Adipocyte (in vitro differentiated cells): ENCODE measurements at regions not wholly inside any gene's neighbourhood (a gene's known extent, or its start where the extent isn't known, plus 50 kb on each side); places are given as distances from the start of the nearest gene placed in this dataset.

Source experiments
- DNase-seq: peaks from one replicate; pipeline ENCODE4 v3.0.0-alpha.2; 2015; ENCODE audit warnings: low read depth
- H3K27me3 ChIP-seq: replicated peaks from 2 replicates; pipeline ENCODE4 v1.7.0; 2013; ENCODE audit warnings: mild to moderate bottlenecking, low read length, moderate library complexity; ENCODE audit not compliant: control insufficient read depth, insufficient read depth
- H3K36me3 ChIP-seq: 2 replicates; pipeline ENCODE4 v1.7.0; 2013; ENCODE audit warnings: low read length, mild to moderate bottlenecking, moderate library complexity; ENCODE audit not compliant: control insufficient read depth, insufficient read depth, severe bottlenecking
- H3K4me1 ChIP-seq: 2 replicates; pipeline ENCODE4 v1.7.0; 2013; ENCODE audit warnings: mild to moderate bottlenecking, low read length, moderate library complexity; ENCODE audit not compliant: control insufficient read depth, insufficient read depth
- H3K4me3 ChIP-seq: 2 replicates; pipeline ENCODE4 v1.7.0; 2013; ENCODE audit warnings: mild to moderate bottlenecking, low read length, moderate library complexity
- H3K9ac ChIP-seq: 2 replicates; pipeline ENCODE4 v1.7.0; 2013; ENCODE audit warnings: mild to moderate bottlenecking, low read length, moderate library complexity
- H3K9me3 ChIP-seq: 2 replicates; pipeline ENCODE4 v1.7.0; 2013; ENCODE audit warnings: mild to moderate bottlenecking, low read length, moderate library complexity; ENCODE audit not compliant: control insufficient read depth

DNA sequence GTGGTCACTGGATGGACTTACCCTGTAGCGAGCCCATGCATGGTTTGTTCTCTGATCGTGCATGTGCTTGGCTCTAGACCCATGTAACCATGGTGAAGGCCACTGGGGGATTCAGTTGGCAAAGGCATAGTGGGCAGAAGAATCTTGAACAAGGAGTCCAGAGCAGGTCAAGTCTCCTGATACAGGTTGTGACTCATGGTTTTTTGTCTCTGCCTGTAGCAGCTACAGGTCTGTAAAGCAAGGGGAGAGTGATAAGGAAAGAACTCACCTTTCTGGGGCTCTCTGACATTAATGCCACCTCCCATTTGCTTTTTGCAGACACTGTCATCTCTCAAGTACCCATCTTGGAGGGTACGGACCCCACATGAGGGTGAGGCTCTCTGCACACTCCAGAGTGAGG, 153.4 kb upstream of the CAMK1G start:
- no peaks in the 10 kb centered on the region for H3K9me3 ChIP-seq
- H3K4me3 ChIP-seq, result no peak overlapping the region
- no peak for DNase-seq
- peaks cover 35% of the 10 kb centered on the region for H3K27me3 ChIP-seq
- H3K9ac ChIP-seq, result no peak overlapping the region
- peaks cover 19% of the 10 kb centered on the region for H3K4me1 ChIP-seq
- no peaks in the 10 kb centered on the region for H3K36me3 ChIP-seq

DNA sequence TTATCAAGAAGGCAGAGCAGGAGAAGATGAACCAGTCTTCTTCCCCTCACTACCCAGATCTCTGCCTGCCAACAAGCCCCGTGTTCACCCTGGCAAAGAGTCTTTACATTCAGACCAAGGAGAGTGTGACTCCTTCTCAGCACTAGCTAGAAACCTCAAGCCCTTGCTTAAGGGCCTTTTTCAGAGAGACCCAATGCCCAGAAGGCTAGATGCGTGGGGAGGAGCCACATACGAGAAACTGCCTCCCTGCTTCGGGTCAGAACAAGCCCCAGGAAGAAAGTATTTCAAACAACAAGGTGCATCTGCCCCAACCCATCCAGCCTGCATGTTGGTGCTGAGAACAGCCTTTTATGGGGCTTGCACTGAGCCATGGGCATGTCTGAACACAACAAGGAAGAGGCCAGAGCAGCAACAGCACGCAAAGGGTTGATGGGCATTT, 152.7 kb upstream of the CAMK1G start:
- Histone ChIP-seq H3K9ac (no peak overlapping the region), H3K9me3 (no peaks in the 10 kb centered on the region), H3K4me3 (no peak overlapping the region), H3K36me3 (no peaks in the 10 kb centered on the region), H3K4me1 (peaks cover 22% of the 10 kb centered on the region), H3K27me3 (peaks cover 30% of the 10 kb centered on the region)
- DNase-seq, result no peak

DNA sequence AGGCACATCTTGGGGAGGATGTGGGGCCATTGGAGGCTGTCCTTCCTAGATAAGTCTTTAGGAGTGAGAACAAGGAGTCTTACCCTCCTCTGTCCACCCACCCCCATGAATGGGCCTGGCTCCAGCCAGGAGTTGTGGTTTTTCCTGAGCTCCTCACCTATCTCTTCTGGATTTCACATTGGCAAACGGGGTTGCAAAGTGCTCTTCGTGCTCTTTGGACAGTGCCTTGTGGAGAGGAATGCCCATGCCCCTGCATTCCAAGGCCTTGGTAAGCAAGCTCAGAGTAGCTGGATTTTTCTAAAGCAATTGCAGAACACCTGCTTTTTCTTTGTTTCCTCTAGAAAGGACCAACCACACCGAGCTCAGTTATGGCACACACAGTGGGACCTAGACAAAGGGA, 152.1 kb upstream of the CAMK1G start:
- DNase-seq, result no peak
- H3K9ac ChIP-seq, result no peak overlapping the region
- H3K9me3 ChIP-seq, result no peaks in the 10 kb centered on the region
- H3K4me3 ChIP-seq, result no peak overlapping the region
- peaks cover 26% of the 10 kb centered on the region for H3K27me3 ChIP-seq
- H3K4me1 ChIP-seq, result peaks cover 22% of the 10 kb centered on the region
- no peaks in the 10 kb centered on the region for H3K36me3 ChIP-seq

DNA sequence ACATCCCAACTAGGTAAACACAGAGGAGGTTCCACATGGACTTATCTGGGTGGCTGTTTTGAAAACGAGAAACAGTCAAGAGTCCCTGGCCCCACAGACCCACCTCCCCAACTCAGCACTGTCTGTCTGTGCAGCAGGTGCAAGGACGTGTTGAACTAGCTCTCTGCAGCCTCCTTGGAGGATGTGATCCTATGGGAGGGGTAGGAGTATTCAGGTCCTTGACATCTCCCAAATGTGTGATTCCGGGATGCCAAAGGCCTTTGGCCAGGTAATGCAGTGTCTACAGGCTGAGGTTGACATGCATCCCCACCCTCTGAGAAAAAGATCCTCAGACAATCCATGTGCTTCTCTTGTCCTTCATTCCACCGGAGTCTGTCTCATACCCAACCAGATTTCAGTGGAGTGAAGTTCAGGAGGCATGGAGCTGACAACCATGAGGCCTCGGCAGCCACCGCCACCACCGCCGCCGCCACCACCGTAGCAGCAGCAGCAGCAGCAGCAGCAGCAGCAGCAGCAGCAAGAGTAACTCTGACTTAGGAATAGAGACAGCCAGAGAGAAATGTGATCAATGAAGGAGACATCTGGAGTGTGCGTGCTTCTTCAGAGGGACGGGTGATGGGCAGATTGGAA, 151.6 kb upstream of the CAMK1G start:
- Histone ChIP-seq H3K36me3 (no peaks in the 10 kb centered on the region), H3K9ac (no peak overlapping the region), H3K4me3 (no peak overlapping the region), H3K27me3 (peaks cover 21% of the 10 kb centered on the region), H3K4me1 (peaks cover 22% of the 10 kb centered on the region), H3K9me3 (no peaks in the 10 kb centered on the region)
- no peak for DNase-seq

DNA sequence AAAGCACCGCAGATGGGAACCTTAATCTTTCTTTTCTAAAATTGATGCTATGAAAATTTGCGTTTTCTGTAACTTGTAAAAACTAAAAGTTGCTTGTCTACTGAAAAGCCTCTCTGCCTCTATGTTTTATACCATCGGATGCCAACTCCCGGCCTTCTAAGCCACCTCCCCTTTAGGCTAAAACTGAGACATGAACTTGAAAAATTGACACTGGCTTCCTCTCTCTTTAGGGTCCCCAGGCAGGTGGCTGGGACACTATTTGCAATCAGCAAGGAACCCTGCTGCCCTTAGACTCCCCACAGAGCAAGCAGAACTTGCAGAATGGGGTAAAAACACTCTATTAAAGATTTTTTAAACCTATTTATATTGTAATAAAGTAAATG, 151.1 kb upstream of the CAMK1G start:
- no peak for DNase-seq
- no peaks in the 10 kb centered on the region for H3K9me3 ChIP-seq
- H3K27me3 ChIP-seq, result peaks cover 19% of the 10 kb centered on the region
- no peak overlapping the region for H3K4me3 ChIP-seq
- peaks cover 22% of the 10 kb centered on the region for H3K4me1 ChIP-seq
- no peaks in the 10 kb centered on the region for H3K36me3 ChIP-seq
- no peak overlapping the region for H3K9ac ChIP-seq

DNA sequence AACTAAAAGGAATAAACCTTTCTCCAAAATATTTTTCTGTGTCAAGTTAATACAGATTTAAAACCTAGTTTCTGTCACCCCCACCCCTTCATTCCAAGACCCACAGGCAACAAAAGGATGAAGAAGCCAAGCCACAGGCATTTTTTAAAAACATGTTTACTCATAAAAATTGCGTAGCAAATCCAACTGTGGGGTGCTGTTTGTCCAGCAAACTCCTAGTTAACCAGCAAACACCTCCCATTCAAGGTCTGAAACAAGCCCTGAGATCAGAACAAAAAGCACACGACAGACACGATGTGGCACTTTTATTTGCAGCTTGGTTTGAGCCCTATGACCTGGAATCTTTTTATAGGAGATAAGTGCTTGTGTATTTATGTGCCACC, 149.9 kb upstream of the CAMK1G start:
- H3K27me3 ChIP-seq, result peaks cover 9% of the 10 kb centered on the region
- no peaks in the 10 kb centered on the region for H3K9me3 ChIP-seq
- DNase-seq, result peak; percentile 20
- H3K4me1 ChIP-seq, result peaks cover 22% of the 10 kb centered on the region
- H3K36me3 ChIP-seq, result no peaks in the 10 kb centered on the region
- no peak overlapping the region for H3K4me3 ChIP-seq
- no peak overlapping the region for H3K9ac ChIP-seq

DNA sequence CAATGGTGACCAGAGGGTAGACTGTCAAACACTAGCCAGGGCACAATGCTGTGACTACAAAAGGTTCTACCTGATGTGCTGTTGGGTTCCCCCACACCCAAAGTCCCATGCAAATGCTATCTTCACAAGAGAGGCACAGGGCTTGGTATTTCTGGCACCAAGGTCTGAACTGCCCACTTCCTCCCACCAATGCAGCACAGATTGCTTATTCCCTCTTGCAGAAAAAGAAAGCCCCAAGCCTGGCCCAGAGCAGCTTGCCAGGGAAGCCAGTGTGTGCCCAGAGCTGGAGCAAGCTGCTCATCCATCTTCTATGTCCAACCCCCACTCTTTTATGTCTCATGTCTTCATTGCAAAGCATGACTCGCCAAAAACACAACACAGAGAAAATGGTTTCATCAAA, 149.4 kb upstream of the CAMK1G start:
- Histone ChIP-seq H3K36me3 (no peaks in the 10 kb centered on the region), H3K9ac (no peak overlapping the region), H3K27me3 (peaks cover 9% of the 10 kb centered on the region), H3K4me1 (peaks cover 22% of the 10 kb centered on the region), H3K9me3 (no peaks in the 10 kb centered on the region), H3K4me3 (no peak overlapping the region)
- DNase-seq, result peak; percentile 19

DNA sequence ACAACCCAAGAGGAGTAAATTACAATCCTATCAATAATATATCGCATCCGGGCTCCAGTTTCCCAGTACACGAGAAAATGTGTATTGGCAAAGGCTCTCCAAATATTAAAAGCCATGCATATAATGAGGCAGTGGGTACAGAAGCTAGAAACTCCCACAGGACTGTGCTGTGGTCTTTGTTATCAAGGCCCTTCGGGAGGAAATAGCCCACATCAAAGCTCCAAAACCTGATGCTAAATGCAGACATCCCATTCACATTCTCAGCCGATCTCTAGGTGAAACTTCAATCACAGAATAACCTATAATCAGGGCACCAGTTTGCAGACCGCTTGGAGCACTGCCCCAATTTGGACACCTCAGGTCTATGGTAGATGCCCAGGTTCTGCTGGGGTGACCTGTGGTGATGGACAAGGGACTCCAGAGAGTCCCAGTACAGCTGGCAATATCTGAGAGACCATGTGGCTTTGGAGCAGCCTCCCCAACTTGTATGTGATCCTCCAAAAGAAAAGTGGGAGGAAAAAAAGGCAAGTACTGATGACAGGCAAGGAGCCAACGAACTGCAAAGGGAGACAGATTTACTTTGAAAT, 148.8 kb upstream of the CAMK1G start:
- H3K4me3 ChIP-seq, result no peak overlapping the region
- no peaks in the 10 kb centered on the region for H3K36me3 ChIP-seq
- peaks cover 7% of the 10 kb centered on the region for H3K27me3 ChIP-seq
- DNase-seq, result no peak
- H3K9me3 ChIP-seq, result peaks cover 1% of the 10 kb centered on the region
- no peak overlapping the region for H3K9ac ChIP-seq
- H3K4me1 ChIP-seq, result peaks cover 22% of the 10 kb centered on the region

DNA sequence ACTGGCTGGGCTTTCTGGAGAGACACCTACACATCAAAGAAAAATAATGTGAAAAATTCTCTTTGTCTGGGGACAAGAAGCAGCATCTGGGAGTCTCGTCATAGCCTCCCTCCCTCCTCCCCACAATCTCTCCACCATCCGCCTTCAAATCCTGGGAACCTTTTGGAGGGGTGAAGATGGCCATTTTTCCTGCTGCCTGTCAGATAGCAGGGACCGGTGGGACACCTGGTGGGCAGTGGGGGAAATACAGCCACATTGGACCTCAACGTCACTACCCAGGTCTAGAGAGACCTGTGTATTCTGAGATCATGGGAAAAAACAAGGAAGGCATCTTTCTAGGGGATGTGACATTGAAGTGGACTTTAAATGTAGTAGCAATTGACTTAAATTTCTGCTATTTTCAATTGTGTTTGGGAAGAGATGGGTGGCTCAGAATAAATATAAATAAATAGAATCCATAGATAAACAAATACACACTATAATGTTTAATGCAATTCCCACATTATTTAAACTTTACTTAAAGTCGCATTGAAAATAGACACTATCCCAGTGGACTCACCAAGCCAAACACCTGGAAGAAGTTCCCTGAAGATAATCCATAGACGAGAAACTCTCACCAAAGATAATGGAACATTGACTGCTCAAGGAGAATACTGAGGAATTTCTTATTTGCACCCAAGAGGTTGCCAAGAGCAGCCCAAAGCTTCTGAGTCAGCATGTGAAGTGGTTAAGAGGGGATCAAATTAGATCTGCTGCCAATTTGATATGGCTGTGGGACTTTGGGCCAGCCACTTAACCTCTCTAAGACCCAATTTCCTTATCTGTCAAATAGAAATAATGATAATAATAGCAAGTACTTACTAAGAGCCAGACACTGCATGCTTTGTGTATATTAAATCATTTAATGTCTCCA, 147.6 kb upstream of the CAMK1G start:
- peaks cover 22% of the 10 kb centered on the region for H3K4me1 ChIP-seq
- H3K9ac ChIP-seq, result no peak overlapping the region
- peaks cover 3% of the 10 kb centered on the region for H3K27me3 ChIP-seq
- H3K9me3 ChIP-seq, result peaks cover 4% of the 10 kb centered on the region
- no peaks in the 10 kb centered on the region for H3K36me3 ChIP-seq
- H3K4me3 ChIP-seq, result no peak overlapping the region
- DNase-seq, result peak; percentile 84

DNA sequence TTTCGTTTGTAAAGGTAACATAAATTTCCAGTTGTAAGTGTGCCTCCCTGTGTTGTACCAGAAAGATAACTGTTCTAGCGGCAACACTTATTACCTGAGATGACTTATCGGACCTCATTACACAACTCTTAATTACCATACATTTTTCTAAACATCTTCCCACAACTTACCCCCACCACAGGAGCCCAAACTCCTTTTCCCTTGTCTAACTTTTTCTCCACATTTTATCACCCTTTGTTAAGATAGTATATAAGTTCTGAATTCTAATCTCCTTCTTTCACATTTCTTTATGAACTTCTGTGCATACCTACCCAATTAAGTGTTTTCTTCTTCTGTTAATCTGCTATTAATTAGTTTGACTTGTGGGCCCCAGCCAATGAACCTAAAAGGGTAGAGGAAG, 143.7 kb upstream of the CAMK1G start:
- Histone ChIP-seq H3K27me3 (no peaks in the 10 kb centered on the region), H3K9me3 (peaks cover 4% of the 10 kb centered on the region), H3K9ac (no peak overlapping the region), H3K36me3 (no peaks in the 10 kb centered on the region), H3K4me3 (no peak overlapping the region), H3K4me1 (peaks cover 5% of the 10 kb centered on the region)
- no peak for DNase-seq

DNA sequence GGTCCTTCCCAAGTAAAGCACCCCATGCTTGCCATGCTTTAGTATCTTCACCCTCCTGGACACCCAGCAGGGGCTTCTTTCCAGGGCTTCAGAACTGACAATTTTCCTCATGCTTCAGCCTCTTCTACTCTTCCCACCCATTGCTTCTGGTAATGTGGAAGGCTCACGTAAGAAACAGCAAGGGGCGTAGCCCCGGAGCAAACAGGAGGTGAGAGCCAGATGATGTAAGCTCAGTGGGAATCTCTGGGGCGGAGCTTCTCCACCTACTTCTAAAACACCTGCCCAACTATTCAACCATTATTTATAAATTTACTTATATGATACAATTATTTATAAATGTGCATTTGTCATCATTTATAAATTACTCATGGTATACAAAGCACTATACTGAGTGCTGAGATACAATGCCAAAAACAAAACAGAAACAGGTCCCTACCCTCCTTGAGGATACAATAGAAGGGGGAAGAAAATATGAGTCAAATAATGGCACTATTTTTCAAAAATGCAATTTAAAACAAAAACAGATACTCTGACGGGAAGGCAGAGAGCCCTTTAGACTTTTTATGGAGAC, 140.1 kb upstream of the CAMK1G start:
- Histone ChIP-seq H3K27me3 (peaks cover 5% of the 10 kb centered on the region), H3K9me3 (peaks cover 4% of the 10 kb centered on the region), H3K9ac (no peak overlapping the region), H3K4me1 (no peaks in the 10 kb centered on the region), H3K36me3 (no peaks in the 10 kb centered on the region), H3K4me3 (no peak overlapping the region)
- no peak for DNase-seq
